RWPE1 (cell line): ENCODE measurements at regions not wholly inside any gene's neighbourhood (a gene's known extent, or its start where the extent isn't known, plus 50 kb on each side); places are given as distances from the start of the nearest gene placed in this dataset.
"Not testable (repeated sequence)": the region's sequence is repeated elsewhere in the genome, so short reads cannot be mapped to it uniquely, and the experiment has no call there.

ENCODE experiments used
- CTCF ChIA-PET: fragments of 350-600 bp; sonication (Branson Sonifier 250); formaldehyde crosslinking; extraction: SDS; loops from one replicate; lab custom pipeline; 2021; lab: Yijun Ruan, JAX
- POLR2A ChIA-PET: fragments of 400-600 bp; formaldehyde crosslinking; extraction: SDS; loops from one replicate; lab custom pipeline; 2020; ENCODE audit warnings: antibody characterized with exemption; ENCODE audit not compliant: low non-redundant PET; lab: Yijun Ruan, JAX
- DNase-seq: peaks from one replicate; pipeline ENCODE4 v3.0.0; 2012; ENCODE audit warnings: low spot score
- H3K27ac ChIP-seq: fragments of 450-650 bp; 2 replicates; pipeline ENCODE4 v1.5.1; 2017
- TF ChIP-seq, protein P1 (sequence below): fragments of 450-650 bp; conservative IDR thresholded peaks from 2 replicates; pipeline ENCODE4 v1.5.1; 2017; ENCODE audit warnings: low read depth, mild to moderate bottlenecking

DNA sequence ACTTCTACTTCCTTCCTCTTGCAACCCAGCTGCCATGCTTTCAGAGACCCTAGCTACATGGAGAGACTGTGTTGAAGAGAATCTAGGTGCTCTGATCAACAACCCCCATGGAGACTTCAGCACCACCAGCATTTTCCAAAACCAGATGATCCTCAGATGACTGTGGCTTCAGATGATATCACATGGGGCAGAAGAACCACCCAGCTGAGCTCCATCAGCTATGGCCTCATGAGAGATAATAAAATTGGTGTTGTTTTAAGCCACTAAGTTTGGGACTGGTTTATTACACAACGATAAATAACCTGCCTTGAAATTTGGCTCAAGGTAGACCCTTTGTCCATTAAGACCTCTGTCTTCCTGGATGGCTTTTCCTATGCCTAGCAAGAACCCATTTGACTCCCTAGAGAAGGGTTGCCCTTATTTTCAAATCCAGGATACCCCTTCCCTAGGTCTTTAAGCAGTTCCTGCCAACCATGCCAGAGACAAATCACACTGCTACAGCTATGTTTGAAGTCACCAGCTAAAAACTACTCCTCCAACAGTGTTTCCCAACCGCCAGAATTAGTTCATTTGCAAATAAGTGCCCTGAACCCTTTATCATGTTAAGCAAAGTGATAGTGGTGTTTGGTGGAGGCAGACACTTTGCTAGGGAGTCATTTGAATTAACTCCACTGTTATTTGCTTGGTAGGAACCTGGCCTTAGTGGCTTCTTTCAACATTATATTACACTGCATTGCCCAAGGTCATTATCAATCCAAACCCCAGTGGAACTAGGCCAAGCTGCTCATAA, 136.9 kb upstream of the PALS2 start:
- TF ChIP-seq, protein P1, sequence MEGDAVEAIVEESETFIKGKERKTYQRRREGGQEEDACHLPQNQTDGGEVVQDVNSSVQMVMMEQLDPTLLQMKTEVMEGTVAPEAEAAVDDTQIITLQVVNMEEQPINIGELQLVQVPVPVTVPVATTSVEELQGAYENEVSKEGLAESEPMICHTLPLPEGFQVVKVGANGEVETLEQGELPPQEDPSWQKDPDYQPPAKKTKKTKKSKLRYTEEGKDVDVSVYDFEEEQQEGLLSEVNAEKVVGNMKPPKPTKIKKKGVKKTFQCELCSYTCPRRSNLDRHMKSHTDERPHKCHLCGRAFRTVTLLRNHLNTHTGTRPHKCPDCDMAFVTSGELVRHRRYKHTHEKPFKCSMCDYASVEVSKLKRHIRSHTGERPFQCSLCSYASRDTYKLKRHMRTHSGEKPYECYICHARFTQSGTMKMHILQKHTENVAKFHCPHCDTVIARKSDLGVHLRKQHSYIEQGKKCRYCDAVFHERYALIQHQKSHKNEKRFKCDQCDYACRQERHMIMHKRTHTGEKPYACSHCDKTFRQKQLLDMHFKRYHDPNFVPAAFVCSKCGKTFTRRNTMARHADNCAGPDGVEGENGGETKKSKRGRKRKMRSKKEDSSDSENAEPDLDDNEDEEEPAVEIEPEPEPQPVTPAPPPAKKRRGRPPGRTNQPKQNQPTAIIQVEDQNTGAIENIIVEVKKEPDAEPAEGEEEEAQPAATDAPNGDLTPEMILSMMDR: no peak
- H3K27ac ChIP-seq: no peak overlapping the region
- ChIA-PET CTCF (no interaction called here), POLR2A (no interaction called here)
- no peak for DNase-seq

DNA sequence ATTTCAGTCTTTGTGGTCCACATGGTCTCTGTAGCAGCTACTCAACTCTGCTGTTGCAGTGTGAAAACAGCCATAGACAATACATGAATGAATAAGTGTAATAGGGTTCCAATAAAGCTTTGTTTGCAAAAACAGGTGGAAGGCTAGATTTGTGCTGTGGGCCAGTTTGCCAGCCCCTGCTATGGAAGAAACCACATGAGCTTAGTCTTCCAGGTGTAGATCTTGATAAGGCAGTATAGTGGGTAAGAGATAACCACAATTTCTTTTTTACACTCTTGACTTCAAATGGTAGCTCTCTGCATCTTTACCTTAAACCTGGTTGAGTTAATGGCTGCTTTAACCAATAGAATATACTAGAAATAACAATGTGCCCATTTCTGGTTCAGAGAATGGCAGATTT, 135.0 kb upstream of the PALS2 start:
- CTCF ChIA-PET: interaction anchor here (0.6 kb wide), 1 partner anchor 227 kb away, joined by 3 read pairs; no protein-coding TSS in a partner anchor
- POLR2A ChIA-PET: no interaction called here
- no peak for DNase-seq
- H3K27ac ChIP-seq: no peak overlapping the region
- TF ChIP-seq, protein P1: no peak

DNA sequence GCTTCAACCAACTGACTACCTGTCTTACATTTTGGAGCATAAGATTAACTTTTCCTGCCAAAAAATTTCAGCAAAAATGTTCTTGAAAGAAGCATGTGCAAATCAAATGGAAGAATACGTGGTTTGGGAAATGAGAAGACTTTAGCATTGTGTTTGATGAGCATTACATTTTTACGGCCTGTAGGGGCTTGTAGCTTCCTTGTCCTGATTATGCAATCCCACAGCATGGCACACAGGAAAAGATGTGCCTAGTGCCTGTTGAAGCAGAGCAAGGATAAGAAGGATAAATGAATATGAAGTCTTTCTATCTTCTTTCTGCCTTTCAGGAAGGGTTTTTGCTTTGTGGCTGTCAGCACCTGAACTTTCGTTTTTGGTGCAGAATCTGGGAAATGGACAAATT, 134.1 kb upstream of the PALS2 start:
- POLR2A ChIA-PET, H3K27ac ChIP-seq: not testable (repeated sequence)
- peak; percentile 10 for DNase-seq
- CTCF ChIA-PET: interaction anchor here (0.6 kb wide), 1 partner anchor 357 kb away, joined by 3 read pairs; no protein-coding TSS in a partner anchor

DNA sequence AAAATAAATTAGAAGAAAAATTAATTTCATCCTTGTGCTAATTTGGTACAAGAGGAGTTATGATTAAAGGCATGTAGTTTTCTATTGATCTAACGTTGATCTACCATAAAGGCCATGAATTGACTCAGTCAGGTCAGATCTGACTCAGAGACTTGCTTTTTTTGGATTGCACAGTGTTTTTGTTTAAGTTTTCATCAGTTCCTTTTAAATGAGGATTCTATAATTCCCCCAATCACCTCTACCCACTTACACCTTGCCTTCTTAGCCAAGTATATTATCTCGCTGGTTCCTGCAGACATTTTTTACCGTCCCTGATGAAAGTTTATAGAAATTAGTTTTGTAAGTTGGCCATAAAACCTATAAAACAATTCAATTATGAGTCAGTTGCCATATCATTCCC, 132.4 kb upstream of the PALS2 start:
- no peak for DNase-seq

DNA sequence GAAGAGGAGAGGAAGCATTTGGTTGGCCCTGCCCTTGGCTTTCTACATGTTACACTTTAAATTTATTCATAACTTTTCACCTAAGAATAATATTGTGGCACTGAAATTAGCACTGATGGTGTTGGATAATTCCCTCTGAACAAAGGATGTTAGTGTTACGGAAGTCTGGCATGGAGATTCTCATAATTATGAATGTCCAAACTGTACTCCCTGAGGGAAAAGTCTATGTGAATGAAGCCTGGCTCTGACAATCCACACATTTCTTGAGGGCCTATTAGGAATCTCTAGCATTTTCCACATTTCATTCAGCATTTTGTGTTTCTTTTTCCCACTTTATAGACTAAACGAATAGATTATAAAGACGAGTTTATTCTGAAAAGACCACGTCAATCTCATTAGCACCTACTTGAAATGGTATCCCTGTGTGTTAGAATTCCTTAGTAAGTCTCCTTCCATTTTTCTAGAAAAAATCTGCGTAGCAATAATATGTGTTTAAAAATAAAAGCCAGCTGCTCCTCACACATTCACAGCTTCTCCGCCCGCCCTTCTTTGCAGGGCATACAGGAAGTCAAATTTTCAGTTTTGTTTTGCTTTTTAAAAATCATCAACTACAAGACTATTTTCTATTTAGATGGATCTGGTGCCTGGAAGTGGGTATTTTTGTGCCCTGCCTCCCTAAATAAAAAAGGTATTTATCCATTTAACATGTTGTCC, 131.8 kb upstream of the PALS2 start:
- ChIA-PET POLR2A (no interaction called here), CTCF (no interaction called here)
- no peak for DNase-seq
- H3K27ac ChIP-seq: no peak overlapping the region
- TF ChIP-seq, protein P1: no peak

More for the DNA sequence above, 132.4 kb upstream of the PALS2 start:
- ChIA-PET CTCF (no interaction called here), POLR2A (no interaction called here)
- H3K27ac ChIP-seq: no peak overlapping the region
- TF ChIP-seq, protein P1: no peak

DNA sequence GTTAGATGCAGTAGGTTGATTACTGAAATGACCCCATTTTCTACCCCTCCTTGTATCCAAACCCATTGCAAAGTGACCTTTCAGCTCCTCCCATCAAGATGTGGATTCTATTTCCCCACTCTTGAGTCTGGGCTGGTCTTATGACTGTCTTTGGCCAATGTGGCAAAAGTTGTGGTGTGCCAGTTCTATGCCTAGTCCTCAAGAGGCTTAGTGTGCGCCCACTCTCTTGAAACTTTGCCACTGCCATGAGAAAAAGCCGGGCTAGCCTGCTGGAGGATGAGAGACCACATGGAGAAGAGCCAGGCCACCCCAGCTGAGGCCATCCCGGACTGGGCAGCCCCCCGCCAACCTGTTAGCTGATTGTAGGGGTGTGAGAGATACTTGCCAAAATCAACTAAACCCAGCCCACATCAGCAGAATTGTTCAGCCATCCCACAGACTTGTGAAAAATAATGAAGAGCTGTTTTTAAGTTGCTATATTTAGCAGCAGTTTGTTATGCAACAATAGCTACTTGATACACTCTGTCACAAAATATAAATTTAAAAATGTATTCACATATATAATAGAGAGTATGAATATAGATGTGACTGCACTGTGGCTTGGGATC, 131.0 kb upstream of the PALS2 start:
- ChIA-PET POLR2A (no interaction called here), CTCF (no interaction called here)
- DNase-seq: no peak
- TF ChIP-seq, protein P1: no peak
- H3K27ac ChIP-seq: no peak overlapping the region
